GM04504 (cell line): ENCODE measurements at regions not wholly inside any gene's neighbourhood (a gene's known extent, or its start where the extent isn't known, plus 50 kb on each side); places are given as distances from the start of the nearest gene placed in this dataset.

Experiments used
- DNase-seq: peaks from one replicate; pipeline ENCODE4 v3.0.0-alpha.2; 2012; ENCODE audit warnings: low read depth

DNA sequence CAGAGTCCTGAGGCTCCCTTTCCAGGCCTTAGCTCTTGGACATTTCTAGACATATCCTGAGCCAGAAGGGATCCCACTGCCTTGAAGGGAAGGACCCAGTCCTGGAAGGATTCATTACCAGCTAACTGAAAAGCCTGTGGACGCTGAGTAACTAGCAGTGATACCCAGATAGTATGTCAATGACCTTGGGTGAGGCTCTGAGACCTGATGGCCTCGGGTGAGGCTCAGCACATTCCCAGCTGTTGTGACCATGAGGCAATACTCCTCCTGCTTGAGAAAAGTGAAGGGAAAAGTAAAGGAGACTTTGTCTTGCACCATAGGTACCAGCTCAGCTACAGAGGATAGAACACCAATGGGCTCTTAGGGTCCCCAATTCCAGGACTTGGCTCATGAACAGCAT lies 268.1 kb downstream of the DKK2 start:
- no peak for DNase-seq

DNA sequence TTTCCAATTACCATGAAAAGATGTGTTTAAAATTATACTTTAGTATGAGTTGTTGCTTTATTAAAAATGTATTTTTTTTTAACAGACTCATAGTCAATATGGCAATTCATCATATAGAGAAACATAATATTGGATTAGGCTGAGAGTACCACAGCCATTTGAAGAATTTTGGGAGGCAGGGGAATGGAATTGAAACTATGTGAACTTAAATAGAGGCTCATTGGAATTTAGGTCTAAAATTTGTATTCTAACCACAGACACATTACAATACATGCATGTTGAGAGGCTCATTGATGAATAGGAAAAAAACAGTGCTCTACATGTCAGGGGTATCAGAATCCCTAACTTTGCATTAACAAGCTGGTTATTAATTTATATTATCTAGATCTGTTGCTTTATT lies 269.6 kb downstream of the DKK2 start:
- no peak for DNase-seq

DNA sequence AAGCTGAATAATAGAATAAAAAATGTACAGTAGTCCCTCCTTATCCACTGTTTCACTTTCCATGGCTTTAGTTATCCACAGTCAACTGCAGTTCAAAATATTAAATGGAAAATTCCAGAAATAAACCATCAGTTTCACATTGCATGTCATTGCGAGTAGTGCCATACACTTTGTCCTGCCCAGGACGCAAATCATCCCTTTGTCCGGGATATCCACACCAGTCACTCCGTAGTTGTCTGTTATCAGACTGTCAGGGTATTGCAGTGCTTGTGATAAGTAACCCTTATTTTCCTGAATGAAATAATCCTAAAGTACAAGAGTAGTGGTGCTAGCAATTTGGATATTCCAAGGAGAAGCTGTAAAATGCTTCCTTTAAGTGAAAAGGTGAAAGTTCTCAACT lies 271.3 kb downstream of the DKK2 start:
- no peak for DNase-seq

DNA sequence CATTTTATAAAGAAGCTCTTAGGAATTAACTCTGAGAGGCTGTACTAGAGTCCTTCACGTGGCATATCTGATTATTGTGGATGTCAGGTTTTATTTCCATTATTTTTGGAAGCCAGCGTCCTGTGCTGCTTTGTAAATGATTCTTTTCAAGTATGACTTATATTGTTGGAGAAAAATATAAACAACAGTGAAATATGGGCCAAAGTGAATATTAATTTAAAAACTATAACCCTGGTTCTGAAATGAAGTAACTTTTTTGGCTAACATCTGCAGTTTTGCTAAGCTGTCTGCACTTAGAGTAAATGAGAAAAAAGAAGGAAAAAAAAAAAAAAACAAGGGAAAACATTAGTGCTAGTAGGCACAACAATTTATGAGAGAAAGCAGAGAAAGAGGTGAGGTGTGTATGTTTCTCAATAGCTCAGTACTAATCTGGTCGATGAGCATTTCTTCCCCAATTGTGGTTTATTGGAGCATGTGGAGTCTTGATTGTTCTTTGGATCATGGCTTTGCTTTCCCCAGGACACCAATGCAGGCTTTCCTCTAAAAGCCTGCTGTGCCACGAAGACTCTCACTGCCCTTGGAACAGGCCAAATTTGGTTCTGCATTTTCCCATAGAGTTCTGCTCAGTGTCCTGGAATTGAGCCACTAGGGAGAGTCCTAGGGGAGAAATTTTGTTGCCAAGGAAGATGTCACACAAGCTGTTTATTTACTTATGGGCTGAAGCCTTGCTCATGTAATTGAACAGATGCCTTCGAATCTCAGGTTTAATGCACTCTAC lies 273.3 kb downstream of the DKK2 start:
- DNase-seq, result peak; percentile 47

DNA sequence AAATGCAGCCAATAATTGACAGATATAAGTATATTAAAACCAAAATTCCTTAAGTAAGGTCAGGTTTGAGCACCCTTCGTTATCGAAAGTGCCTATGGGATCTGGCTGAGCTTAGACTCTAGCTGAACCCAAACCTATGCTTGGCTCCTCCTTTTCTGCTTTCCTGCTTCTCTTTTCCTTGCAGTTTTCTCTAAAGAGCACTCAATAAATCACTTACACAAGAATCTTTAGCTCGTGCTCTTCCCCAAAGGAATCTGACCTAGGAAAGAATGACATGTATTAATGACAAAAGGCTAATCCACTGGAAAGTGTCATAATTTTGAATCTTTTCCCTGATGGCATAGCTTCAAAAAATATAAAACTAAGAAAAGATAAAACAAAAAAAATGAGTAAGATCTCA lies 282.7 kb downstream of the DKK2 start:
- no peak for DNase-seq

DNA sequence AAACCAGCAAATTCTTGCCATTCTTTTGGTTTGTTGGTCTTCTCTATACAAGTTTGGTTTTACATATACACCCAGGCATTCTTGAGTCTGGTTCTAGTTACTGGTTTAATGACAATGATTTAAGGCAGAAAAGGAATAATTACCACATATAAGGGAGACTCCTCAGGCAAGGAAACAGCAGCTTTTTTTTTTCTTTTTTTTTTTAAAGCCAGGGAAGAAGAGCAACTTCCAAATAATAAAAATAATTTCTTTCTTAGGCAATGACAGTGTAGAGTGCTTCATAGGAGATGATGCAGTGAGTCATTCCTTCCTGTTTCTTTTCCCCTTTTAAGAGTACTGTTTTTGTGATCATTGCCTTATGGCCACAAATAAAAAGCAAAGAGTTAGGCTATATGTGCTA lies 289.7 kb downstream of the DKK2 start:
- DNase-seq, result peak; percentile 77

DNA sequence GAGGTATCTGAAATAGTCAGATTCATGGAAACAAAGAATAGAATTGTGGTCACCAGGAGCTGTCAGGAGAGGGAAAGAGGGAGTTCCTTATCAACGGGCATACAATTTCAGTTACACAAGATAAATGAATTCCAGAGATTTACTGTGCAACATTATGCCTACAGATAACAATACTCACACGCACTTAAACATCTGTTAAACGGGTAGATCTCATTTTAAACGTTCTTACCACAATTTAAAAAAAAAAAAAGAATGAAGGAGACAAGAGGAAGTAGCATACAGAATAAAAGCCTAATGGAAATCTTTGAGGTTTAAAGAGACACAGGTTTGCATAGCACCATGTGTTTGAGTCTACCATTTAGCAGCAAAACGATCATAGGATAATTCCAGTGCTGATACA lies 298.0 kb downstream of the DKK2 start:
- no peak for DNase-seq

DNA sequence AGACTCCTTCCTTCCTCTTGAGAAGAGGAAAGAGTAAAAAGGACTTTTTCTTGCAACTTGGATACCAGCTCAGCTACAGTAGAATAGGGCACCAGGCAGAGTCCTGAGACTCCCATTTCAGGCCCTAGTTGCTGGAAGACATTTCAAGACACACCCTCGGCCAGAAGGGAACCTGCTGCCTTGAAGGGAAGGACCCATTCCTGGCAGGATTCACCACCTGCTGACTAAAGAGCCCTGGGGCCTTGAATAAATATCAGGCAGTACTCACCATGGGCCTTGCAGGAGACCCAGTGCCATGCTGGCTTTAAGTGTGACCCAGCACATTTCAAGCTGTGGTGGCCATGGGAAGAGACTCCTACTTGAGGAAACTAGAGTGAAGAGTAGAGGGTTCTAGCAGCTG lies 317.6 kb downstream of the DKK2 start:
- no peak for DNase-seq

DNA sequence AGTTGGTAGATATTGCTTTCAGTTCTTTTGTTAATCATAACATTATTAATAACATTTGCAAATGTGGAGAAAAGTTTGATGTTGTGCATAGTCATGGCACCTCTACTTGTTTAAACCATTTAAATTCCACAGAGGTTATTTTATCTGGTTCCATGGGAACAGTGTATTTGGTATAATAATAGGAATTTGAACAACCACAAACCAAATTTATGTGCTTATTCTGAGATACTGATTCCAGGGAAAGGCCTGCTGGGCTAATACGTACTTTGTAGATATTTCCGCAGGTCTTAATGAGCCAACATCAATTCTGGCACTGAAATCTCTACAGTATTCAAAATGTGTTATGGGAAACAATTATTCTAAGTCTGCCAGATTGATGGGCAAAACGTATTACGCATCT lies 319.0 kb downstream of the DKK2 start:
- no peak for DNase-seq

DNA sequence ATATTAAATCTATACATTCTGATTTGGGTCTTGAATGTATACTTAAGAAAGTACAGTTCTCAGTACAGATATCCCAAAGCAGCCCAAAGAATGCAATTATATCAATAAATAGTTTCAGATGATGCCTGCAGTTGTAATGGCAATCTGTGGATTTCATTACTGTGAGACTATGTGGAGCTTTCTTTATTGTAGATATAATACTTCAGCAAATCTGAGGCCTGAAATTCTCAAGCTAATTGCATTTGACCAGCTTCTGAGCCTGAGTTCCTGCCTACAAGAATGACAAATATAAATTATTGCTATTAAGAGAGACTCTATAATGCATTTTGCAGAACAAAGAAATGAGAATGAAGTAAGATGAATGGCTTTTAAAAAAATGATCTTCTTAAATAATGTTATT lies 320.3 kb downstream of the DKK2 start:
- no peak for DNase-seq

DNA sequence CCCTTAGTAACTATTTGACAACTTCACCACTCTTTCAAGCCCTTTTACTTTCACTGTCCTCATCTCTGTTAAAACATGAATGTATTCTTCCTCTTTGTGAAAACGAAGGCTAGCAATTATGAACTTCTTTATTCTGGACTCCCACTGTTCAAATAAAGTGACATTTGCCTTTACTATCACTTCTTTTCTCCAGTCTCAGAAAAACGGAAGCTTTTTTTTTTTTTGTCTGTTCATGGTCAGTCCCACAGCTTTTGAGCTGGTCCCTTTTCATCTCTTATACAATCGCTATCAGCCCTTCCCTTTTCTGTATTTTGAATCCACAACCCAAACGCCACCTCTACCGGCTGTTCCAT lies 327.7 kb downstream of the DKK2 start:
- no peak for DNase-seq

DNA sequence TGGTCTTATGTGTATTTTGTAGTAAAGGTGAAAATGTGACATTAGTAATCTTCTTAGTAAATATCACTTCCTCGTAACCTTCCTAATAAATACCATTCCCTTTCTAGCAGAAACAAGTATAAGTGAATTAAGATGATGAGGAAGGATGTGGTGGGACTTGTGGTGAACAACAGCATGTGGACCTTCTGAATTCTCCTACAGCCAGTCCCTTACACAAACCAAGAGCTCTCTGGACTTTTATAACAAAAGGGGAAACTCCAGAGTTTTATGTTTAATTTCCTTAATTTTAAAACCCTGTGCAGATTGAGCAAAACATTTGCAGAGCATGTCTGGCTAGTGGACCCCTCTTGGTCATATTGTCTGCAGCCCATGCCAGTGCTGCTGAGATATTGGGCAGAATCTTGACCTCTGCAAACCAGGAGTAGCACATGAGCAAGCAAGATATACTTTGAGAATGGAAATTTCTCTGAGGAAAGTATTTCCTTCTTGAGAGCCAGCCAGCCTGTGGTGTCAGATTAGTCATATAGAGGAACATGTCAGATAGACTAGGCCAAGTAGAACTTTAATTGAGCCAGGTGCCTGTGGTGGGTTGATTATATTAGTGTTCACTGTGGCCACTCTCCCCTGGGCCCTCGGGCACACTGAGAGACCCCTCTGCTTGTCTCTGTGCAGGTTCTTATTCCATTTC lies 328.2 kb downstream of the DKK2 start:
- DNase-seq, result no peak

DNA sequence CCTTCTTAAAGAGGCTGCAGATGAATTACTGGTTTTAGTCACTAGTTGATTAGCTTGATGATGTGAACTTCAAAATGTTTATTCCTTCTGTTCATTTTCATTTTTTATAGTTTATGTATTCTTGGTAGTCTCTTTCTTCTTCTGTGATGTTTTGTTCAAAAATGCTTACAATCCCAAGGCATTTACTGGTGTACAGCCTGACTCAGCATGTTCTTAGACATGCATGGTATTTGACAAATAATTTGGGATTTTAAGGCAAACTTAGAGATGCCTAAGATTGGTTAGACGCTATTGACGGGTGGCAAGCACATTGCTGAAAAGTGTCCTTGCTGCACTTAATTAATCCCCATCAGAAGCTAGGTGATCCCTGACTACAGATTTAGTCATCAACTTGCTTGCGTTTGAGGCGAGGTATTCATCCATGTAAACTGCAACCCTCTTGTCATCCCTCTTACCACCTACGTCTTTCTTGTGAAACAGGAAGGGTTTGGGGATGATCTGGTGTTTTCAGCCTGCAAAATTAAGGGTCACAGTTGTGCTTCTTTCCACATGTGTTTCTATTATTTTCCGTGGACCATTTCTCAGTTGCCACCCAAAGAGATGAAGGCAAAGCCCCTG lies 331.8 kb downstream of the DKK2 start:
- no peak for DNase-seq

DNA sequence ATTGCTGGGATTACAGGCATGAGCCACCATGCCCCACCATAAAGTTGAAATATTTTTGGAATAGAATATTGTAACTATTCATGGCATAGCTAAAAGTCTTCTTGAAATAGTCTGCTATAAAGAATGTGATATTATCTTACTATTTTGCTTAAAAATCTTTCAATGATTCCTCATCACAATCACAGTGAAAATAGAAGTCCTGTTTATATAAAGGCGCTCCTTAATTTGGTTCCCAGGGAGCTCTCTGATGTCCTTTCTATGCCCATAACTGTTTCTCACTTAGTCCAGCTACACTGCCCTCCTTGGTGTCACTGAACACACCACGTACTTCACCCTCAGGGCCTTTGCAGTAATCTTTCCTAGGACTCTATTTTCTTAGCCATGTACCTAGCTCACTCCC lies 331.7 kb upstream of the GIMD1 start:
- DNase-seq, result no peak

DNA sequence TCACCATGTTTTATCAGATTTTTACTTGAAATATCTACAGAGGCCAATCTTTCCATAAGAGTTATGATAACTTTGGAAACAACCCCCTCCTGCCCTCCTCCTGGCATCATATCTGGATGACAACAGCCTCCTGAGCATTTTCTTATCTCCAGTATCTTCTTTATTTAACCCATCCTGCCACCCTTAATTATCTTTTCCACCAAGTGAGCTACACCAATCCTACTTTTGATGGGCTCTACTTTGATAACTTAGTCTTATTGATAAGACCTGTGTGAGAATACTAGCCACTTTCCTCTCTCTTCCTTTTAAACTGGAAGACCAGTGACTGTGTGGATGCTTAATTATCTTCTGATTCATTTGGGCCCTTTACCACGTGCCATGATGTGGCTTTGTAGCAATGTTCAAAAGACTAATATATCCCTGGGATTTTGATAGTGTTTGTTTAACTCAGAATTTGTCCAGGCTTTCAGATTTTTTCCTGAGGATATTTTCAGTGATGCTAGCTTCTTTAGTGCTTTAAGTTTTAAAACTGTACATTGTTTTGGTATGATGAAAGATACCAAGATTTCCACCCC lies 330.1 kb upstream of the GIMD1 start:
- no peak for DNase-seq

DNA sequence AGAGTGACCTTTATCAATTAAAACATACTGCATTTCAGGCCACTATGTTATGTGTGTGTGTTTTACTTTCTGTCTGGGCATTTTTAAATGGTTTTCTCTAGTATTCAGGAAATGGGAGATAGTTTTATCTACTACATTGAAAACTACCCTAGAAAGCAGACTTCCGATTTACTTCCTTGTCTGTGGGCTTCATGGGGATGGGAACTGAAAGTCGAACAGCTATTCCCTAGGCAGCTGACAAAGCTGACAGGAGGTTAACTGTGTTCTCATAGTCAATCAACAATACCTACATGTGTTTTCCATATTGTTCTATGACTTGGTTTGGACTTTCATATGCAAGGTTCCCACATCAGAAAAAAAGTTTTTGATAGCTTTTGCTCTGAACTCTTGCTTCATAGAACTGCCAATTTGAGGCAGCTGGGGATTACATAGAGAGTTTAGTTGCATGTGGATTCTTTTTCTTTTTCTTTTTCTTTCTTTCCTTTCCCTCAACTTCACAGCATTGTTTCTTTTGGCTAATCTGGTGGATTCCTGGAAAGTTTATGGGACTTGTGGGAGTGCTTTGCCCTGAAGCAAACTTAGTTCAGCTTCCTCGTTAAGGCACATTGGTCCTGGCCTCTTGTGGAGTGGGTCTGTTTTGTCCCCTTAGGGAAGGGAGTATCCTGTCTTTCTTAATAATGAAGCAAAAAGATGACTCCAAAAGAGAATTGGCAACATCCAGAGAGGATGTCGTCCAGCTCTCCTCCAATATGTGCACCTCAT lies 327.1 kb upstream of the GIMD1 start:
- DNase-seq, result no peak

DNA sequence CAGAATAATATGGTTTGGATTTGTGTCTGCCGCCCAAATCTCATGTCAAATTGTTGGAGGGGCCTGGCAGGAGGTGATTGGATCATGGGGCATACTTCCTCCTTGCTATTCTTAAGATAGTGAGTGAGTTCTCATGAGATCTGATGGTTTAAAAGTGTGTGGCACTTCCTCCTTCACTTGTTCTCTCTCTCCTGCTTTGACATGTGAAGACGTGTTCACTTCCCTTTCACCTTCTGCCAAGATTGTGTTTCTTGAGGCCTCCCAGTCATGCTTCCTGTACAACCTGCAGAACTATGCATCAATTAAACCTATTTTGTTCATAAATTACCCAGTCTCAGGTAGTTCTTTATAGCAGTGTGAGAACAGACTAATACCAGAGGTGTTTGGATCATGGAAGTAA lies 325.7 kb upstream of the GIMD1 start:
- no peak for DNase-seq

DNA sequence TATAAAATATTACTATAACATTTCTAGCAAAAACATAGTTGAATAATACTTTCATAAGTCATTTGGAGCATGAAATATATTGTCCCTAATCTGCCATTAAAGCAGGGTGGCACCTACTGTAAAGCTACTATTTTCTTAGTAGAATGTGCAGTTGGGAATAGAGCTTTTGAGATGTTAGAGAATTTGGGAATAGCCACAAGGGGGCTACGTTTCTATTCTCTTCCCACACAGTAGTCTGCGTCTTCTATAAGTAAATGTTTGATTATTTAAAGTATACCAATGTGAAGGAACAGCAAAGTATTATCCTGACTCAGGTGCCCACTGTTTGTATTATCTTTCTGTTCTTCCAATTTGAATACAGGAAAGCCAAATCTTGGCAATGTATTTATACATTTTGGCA lies 323.2 kb upstream of the GIMD1 start:
- no peak for DNase-seq

DNA sequence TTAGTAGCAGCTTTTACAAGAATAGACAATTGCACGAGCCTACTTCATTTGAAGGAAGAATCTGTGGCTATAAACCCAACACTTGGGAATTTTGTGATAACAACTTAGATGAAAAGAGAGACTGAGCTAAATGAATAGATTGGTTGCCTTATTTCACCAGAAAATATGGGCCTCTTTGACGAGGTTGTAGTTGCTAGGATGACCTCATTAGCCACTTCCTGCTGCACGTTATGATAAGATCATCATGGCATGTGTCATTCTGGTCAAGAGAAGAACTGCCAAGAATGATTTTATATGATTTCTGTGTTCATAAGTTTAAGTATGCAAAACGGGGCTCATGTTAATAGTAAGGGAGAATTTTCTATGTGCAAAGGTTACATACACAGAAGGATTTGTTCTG lies 321.9 kb upstream of the GIMD1 start:
- DNase-seq, result no peak

DNA sequence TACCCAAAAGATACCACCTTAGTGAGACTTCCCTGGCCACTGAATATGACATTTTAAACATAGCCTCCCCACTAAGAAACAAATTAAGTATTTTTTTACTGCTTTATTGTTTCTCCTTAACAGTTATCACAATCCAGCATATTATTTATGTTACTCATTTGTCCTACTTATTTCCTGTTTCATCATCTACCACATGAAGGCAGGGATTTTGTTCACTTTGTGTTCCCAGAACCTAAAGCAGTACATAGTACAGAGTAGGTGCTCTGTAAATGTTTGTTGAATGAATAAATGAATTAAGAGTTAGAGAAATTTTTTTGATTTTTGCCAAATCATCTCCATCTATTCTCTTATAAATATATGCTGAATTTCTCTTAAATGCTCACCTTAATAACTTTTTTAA lies 318.4 kb upstream of the GIMD1 start:
- no peak for DNase-seq

DNA sequence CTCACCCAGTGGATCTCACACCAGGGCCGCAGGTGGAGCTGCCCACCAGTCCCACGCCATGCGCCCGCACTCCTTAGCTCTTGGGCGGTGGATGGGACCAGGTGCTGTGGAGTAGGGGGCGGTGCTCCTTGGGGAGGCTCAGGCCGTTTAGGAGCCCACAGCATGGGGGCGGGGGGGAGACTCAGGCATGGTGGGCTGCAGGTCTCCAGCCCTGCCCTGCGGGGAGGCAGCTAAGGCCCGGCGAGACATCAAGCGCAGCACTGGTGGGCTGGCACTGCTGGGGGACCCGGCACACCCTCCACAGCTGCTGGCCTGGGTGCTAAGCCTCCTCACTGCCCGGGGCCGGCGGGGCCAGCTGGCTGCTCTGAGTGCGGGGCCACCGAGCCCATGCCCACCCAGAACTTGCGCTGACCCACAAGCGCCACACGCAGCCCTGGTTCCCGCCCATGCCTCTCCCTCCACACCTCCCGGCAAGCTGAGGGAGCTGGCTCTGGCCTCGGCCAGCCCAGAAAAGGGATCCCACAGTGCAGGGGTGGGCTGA lies 312.9 kb upstream of the GIMD1 start:
- DNase-seq, result no peak

DNA sequence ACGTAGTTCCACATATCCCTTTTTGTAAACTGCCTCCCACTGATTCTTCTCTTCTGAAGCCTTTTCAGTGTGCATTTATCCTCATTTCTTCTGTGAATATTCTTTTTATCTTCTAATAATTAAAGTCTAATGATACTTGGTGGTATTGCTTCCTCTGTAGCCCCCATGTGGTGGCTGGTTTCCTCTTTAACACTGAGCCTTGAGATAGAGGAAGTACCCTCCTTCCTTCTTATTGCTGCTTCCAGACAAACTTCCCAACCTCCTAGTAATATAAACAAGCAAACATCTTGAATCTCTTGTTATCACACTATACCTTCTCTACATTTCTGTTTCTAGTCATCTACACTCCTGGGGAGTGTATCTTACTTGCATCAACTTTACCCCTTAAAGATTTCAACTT lies 310.5 kb upstream of the GIMD1 start:
- no peak for DNase-seq
